ENCODE measurements at regions not wholly inside any gene's neighbourhood (a gene's known extent, or its start where the extent isn't known, plus 50 kb on each side); places are given as distances from the start of the nearest gene placed in this dataset.
"Not testable (repeated sequence)": the region's sequence is repeated elsewhere in the genome, so short reads cannot be mapped to it uniquely, and the experiment has no call there.

GRCh38 chr15:99788156-99788555, 54.9 kb upstream of the LYSMD4 start:
- no peak for TF ChIP-seq ZFX (IDR thresholded peaks at IDR 0.05; ENCODE audit: borderline replicate concordance)
- TF ChIP-seq CTCF (IDR thresholded peaks at IDR 0.05) = no peak
- H3K27ac ChIP-seq = no peak overlapping the region

GRCh38 chr15:99784800-99785199, 51.6 kb upstream of the LYSMD4 start:
- H3K27ac ChIP-seq = not testable (repeated sequence)

GRCh38 chr15:99783918-99784619, 50.8 kb upstream of the LYSMD4 start:
- not testable (repeated sequence) for H3K27ac ChIP-seq
